GM12878 (cell line): ENCODE measurements at regions not wholly inside any gene's neighbourhood (a gene's known extent, or its start where the extent isn't known, plus 50 kb on each side); places are given as distances from the start of the nearest gene placed in this dataset.

Experiments used
- CTCF ChIP-seq, 3 experiments: IDR thresholded peaks in 2 of 3; conservative IDR thresholded peaks in 1 of 3; 2 replicates each; pipeline ENCODE4 v1.5.1; 2011; ENCODE audit warnings: low read depth in 3 of 3, low read length in 3 of 3, mild to moderate bottlenecking in 3 of 3, control low read depth in 2 of 3, moderate library complexity in 2 of 3, inconsistent platforms in 1 of 3, mixed read lengths in 1 of 3; ENCODE audit not compliant: control insufficient read depth in 2 of 3, insufficient read depth in 1 of 3; ENCODE audit errors: extremely low read depth in 1 of 3
- FOS ChIP-seq: IDR thresholded peaks from 3 replicates; pipeline ENCODE4 v1.6.1; 2011; ENCODE audit warnings: borderline replicate concordance; ENCODE audit not compliant: insufficient read length; ENCODE audit errors: extremely low read depth
- HCFC1 ChIP-seq: fragments of 150-350 bp; IDR thresholded peaks from 2 replicates; pipeline ENCODE4 v1.6.1; 2014; ENCODE audit warnings: low read length
- MXI1 ChIP-seq: fragments of 150-350 bp; IDR thresholded peaks from 2 replicates; pipeline ENCODE4 v1.6.1; 2011; ENCODE audit warnings: low read depth, mild to moderate bottlenecking, inconsistent platforms, low read length, improper control_type of control experiment
- RAD21 ChIP-seq: IDR thresholded peaks from 2 replicates; pipeline ENCODE4 v1.6.1; 2011; ENCODE audit warnings: mild to moderate bottlenecking, low read depth, low read length, moderate library complexity; ENCODE audit not compliant: insufficient read depth
- TF ChIP-seq, protein P1 (sequence below): IDR thresholded peaks from 2 replicates; pipeline ENCODE4 v1.6.1; 2011; ENCODE audit warnings: low read depth, low read length, improper control_type of control experiment, borderline replicate concordance

DNA sequence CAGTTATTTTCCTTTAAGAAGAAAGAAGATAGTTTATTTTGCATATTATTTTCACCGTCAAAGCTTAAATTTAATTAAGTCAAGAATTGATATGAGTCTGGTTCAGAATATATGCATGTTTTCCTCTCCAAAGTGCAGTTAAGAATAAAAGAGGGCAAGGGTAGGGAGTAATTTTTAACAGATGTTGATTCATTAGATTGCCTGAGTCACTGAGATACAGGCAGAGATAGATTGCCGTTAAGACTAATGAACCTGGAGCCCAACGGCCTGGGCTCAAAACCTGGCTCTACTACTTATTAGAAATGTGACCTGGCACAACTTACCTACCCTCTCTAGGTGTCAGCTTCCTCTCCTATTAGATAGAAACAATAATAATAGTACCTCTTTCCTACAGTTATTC lies 1037.4 kb upstream of the PABPC4L start:
- TF ChIP-seq FOS: no peak
- TF ChIP-seq, protein P1, sequence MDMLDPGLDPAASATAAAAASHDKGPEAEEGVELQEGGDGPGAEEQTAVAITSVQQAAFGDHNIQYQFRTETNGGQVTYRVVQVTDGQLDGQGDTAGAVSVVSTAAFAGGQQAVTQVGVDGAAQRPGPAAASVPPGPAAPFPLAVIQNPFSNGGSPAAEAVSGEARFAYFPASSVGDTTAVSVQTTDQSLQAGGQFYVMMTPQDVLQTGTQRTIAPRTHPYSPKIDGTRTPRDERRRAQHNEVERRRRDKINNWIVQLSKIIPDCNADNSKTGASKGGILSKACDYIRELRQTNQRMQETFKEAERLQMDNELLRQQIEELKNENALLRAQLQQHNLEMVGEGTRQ: no peak
- TF ChIP-seq CTCF (IDR thresholded peaks at IDR 0.05 in 2 of 3, conservative IDR thresholded peaks at IDR 0.05 in 1 of 3; ENCODE audit: control insufficient read depth in 2 of 3, extremely low read depth in 1 of 3, insufficient read depth in 1 of 3, low read depth in 3 of 3, low read length in 3 of 3): no peak
- no peak for TF ChIP-seq MXI1
- no peak for TF ChIP-seq RAD21
- no peak for TF ChIP-seq HCFC1
